C4-2B (cell line): ENCODE measurements at regions not wholly inside any gene's neighbourhood (a gene's known extent, or its start where the extent isn't known, plus 50 kb on each side); places are given as distances from the start of the nearest gene placed in this dataset.

Experiments
- H3K27ac ChIP-seq: fragments of 450-650 bp; 2 replicates; pipeline ENCODE4 v1.5.1; 2017
- CTCF ChIP-seq: fragments of 450-650 bp; conservative IDR thresholded peaks from 2 replicates; pipeline ENCODE4 v1.5.1; 2017; ENCODE audit warnings: mild to moderate bottlenecking
- ZFX ChIP-seq: fragments of 450-650 bp; IDR thresholded peaks from 2 replicates; pipeline ENCODE4 v1.6.1; 2017

GRCh38 chr1:194534784-194535183 lies 1348.4 kb upstream of the B3GALT2 start:
- no peak for TF ChIP-seq ZFX
- no peak for TF ChIP-seq CTCF
- H3K27ac ChIP-seq, result no peak overlapping the region

- TF ChIP-seq CTCF (no peak), ZFX (no peak)
- H3K27ac ChIP-seq, result no peak overlapping the region
Measured at GRCh38 chr1:194533641-194534040, 1347.2 kb upstream of the B3GALT2 start.

- no peak overlapping the region for H3K27ac ChIP-seq
- no peak for TF ChIP-seq ZFX
- TF ChIP-seq CTCF, result no peak
Measured at GRCh38 chr1:194517567-194517966, 1331.2 kb upstream of the B3GALT2 start.

- no peak overlapping the region for H3K27ac ChIP-seq
- no peak for TF ChIP-seq CTCF
- no peak for TF ChIP-seq ZFX
Measured at GRCh38 chr1:194515916-194516315, 1329.5 kb upstream of the B3GALT2 start.

- TF ChIP-seq ZFX (no peak), CTCF (no peak)
- no peak overlapping the region for H3K27ac ChIP-seq
Measured at GRCh38 chr1:194512957-194513356, 1326.5 kb upstream of the B3GALT2 start.

GRCh38 chr1:194512345-194512744 lies 1325.9 kb upstream of the B3GALT2 start:
- TF ChIP-seq CTCF (no peak), ZFX (no peak)
- no peak overlapping the region for H3K27ac ChIP-seq

- no peak overlapping the region for H3K27ac ChIP-seq
- TF ChIP-seq CTCF (no peak), ZFX (no peak)
Measured at GRCh38 chr1:194503209-194503608, 1316.8 kb upstream of the B3GALT2 start.

- TF ChIP-seq ZFX, result no peak
- no peak for TF ChIP-seq CTCF
- no peak overlapping the region for H3K27ac ChIP-seq
Measured at GRCh38 chr1:194495434-194495833, 1309.0 kb upstream of the B3GALT2 start.
